ENCODE measurements at regions not wholly inside any gene's neighbourhood (a gene's known extent, or its start where the extent isn't known, plus 50 kb on each side); places are given as distances from the start of the nearest gene placed in this dataset.

GRCh38 chr2:196530910-196531309, 108.6 kb upstream of the CCDC150 start:
- TF ChIP-seq CTCF (IDR thresholded peaks at IDR 0.05) (no peak), POLR2A (IDR thresholded peaks at IDR 0.05) (no peak)
